Natural killer cell (primary cell): ENCODE measurements at regions not wholly inside any gene's neighbourhood (a gene's known extent, or its start where the extent isn't known, plus 50 kb on each side); places are given as distances from the start of the nearest gene placed in this dataset.

Source experiments
- ATAC-seq, 3 donors: fragments of 150-1000 bp in 2 of 3; fragments of 200-7000 bp in 1 of 3; cut with Tn5 transposase; 1 replicate in 1 of 3; 2 replicates in 2 of 3; pipeline ENCODE4 v1.10.0; 2021; ENCODE audit warnings: mild to moderate bottlenecking in 2 of 3, moderate library complexity in 2 of 3
- DNase-seq, 2 donors: peaks; one replicate each; pipeline versions ENCODE4 v3.0.0 to v3.0.0-alpha.2; 2013 to 2021; ENCODE audit warnings: mixed read lengths in 1 of 2
- H3K27ac ChIP-seq: one replicate; pipeline ENCODE4 v1.5.1; 2013; ENCODE audit warnings: mild to moderate bottlenecking, low read length
- H3K27me3 ChIP-seq: one replicate; pipeline ENCODE4 v1.6.1; 2013; ENCODE audit warnings: low read length; ENCODE audit not compliant: control insufficient read depth, insufficient read depth
- H3K36me3 ChIP-seq: one replicate; pipeline ENCODE4 v1.6.1; 2013; ENCODE audit warnings: low read length; ENCODE audit not compliant: control insufficient read depth, insufficient read depth
- H3K4me1 ChIP-seq: one replicate; pipeline ENCODE4 v1.6.1; 2013; ENCODE audit warnings: low read length; ENCODE audit not compliant: control insufficient read depth, insufficient read depth
- H3K4me3 ChIP-seq: one replicate; pipeline ENCODE4 v1.5.1; 2013; ENCODE audit warnings: low read length
- H3K9me3 ChIP-seq: one replicate; pipeline ENCODE4 v1.6.1; 2013; ENCODE audit warnings: low read length; ENCODE audit not compliant: control insufficient read depth, insufficient read depth
- H3K27ac Mint-ChIP-seq, 2 donors: one replicate each; pipeline ENCODE4 v1.8.0; 2022; ENCODE audit warnings: mild to moderate bottlenecking in 2 of 2, mixed read lengths in 2 of 2, moderate library complexity in 1 of 2
- H3K27me3 Mint-ChIP-seq, 2 donors: one replicate each; pipeline ENCODE4 v1.8.0; 2022; ENCODE audit warnings: low read depth in 2 of 2, mixed read lengths in 2 of 2
- H3K36me3 Mint-ChIP-seq: one replicate; pipeline ENCODE4 v1.8.0; 2022; ENCODE audit warnings: mixed read lengths
- H3K4me1 Mint-ChIP-seq, 2 donors: one replicate each; pipeline ENCODE4 v1.8.0; 2022; ENCODE audit warnings: mixed read lengths in 2 of 2
- H3K4me3 Mint-ChIP-seq: one replicate; pipeline ENCODE4 v1.8.0; 2022; ENCODE audit warnings: mild to moderate bottlenecking, moderate library complexity, mixed read lengths
- H3K9me3 Mint-ChIP-seq, 2 donors: one replicate each; pipeline ENCODE4 v1.8.0; 2022; ENCODE audit warnings: mixed read lengths in 2 of 2
- WGBS: methylation state at CpG from one replicate; pipeline ENCODE4 v1.1.7; 2013; ENCODE audit warnings: missing lambda C conversion rate; ENCODE audit not compliant: insufficient coverage; 5-methylcytosine and 5-hydroxymethylcytosine counted together
- intact Hi-C: fragments of 100-400 bp; cut with micrococcal nuclease; formaldehyde crosslinking; loops from one replicate; pipeline ENCODE4 v1.14.2; 2022
- TF ChIP-seq, protein P1 (sequence below): fragments of 200-600 bp; IDR thresholded peaks from one replicate; pipeline ENCODE4 v1.8.0; 2022; ENCODE audit warnings: antibody characterized with exemption

- H3K27me3 Mint-ChIP-seq = peaks cover 0 to 5% of the 10 kb centered on the region in 2 donors
- no peak overlapping the region for H3K4me3 Mint-ChIP-seq
- no peaks in the 10 kb centered on the region for H3K36me3 Mint-ChIP-seq
- H3K27ac Mint-ChIP-seq = no peak overlapping the region
- Histone ChIP-seq H3K36me3 (no peaks in the 10 kb centered on the region), H3K4me3 (no peak overlapping the region), H3K9me3 (no peaks in the 10 kb centered on the region), H3K27me3 (no peaks in the 10 kb centered on the region), H3K4me1 (no peaks in the 10 kb centered on the region), H3K27ac (no peak overlapping the region)
- no peaks in the 10 kb centered on the region for H3K9me3 Mint-ChIP-seq
- ATAC-seq = no peak
- 83% methylated on average over 4 of the region's 4 CpGs for WGBS
- intact Hi-C loops = no loop called here
- TF ChIP-seq, protein P1, sequence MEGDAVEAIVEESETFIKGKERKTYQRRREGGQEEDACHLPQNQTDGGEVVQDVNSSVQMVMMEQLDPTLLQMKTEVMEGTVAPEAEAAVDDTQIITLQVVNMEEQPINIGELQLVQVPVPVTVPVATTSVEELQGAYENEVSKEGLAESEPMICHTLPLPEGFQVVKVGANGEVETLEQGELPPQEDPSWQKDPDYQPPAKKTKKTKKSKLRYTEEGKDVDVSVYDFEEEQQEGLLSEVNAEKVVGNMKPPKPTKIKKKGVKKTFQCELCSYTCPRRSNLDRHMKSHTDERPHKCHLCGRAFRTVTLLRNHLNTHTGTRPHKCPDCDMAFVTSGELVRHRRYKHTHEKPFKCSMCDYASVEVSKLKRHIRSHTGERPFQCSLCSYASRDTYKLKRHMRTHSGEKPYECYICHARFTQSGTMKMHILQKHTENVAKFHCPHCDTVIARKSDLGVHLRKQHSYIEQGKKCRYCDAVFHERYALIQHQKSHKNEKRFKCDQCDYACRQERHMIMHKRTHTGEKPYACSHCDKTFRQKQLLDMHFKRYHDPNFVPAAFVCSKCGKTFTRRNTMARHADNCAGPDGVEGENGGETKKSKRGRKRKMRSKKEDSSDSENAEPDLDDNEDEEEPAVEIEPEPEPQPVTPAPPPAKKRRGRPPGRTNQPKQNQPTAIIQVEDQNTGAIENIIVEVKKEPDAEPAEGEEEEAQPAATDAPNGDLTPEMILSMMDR = no peak
- no peak for DNase-seq
- no peaks in the 10 kb centered on the region for H3K4me1 Mint-ChIP-seq
Observed at GRCh38 chr2:128420776-128421175, 102.1 kb upstream of the HS6ST1 start.

DNA sequence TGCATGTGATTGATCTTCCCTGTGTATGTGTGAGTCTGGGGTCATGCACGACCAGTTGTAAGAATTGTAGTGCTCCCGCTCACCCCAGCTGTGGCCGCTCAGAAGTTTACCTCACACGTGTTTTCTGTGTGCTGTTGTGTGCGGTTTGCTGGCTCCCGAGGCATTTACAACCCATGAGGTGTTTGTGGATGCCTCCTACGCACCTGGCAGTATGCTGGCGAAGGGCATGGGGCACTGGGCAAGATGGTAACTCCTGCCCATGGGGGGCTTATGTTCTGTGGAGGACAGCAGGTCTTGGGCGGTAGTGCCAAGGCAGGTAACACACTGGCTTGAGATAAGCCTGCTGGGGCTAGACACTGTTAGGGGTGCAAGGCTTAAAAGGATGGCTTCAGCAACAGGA is 102.6 kb upstream of the HS6ST1 start:
- no peaks in the 10 kb centered on the region for H3K4me1 ChIP-seq
- no peak for ATAC-seq
- H3K27me3 Mint-ChIP-seq = peaks cover 0 to 2% of the 10 kb centered on the region in 2 donors

DNA sequence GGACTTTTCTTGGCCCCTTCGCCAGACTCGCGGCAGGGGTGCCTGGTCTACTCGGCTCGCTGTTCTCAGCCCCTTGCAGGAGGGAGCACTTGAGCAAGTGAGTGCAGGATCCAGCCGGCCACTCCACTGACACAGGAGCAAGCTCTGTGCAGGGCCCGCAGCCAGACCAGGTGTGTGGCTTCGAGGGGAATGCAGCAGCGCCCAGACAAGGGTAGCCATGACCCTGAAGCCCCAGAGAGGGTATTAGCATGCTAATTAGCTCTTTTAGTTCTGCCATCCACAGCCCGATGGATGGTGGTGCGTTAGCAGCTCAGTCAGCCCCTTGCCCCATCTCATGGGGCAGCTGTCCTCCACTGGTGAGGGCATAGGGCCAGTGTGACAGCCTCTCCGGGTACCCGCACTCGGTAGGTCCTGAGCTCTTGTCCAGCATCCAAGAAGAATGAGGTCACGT is 103.2 kb upstream of the HS6ST1 start:
- H3K27me3 ChIP-seq = no peaks in the 10 kb centered on the region
- H3K9me3 ChIP-seq = no peaks in the 10 kb centered on the region
- ATAC-seq (no peak), DNase-seq (peak in 1 of 2 donors; percentile 9)
- intact Hi-C loops = no loop called here
- H3K36me3 ChIP-seq = no peaks in the 10 kb centered on the region
- no peaks in the 10 kb centered on the region for H3K4me1 ChIP-seq
- no peaks in the 10 kb centered on the region for H3K36me3 Mint-ChIP-seq
- 92% methylated on average over 15 of the region's 15 CpGs for WGBS
- H3K9me3 Mint-ChIP-seq = no peaks in the 10 kb centered on the region
- no peak overlapping the region for H3K4me3 ChIP-seq
- TF ChIP-seq, protein P1 = no peak
- no peak overlapping the region for H3K27ac Mint-ChIP-seq
- no peak overlapping the region for H3K4me3 Mint-ChIP-seq
- peaks cover 0 to 2% of the 10 kb centered on the region in 2 donors for H3K27me3 Mint-ChIP-seq
- no peaks in the 10 kb centered on the region for H3K4me1 Mint-ChIP-seq
- no peak overlapping the region for H3K27ac ChIP-seq

More for the DNA sequence above, 102.6 kb upstream of the HS6ST1 start:
- Mint-ChIP-seq H3K4me3 (no peak overlapping the region), H3K4me1 (no peaks in the 10 kb centered on the region), H3K9me3 (no peaks in the 10 kb centered on the region), H3K27ac (no peak overlapping the region), H3K36me3 (no peaks in the 10 kb centered on the region)
- Histone ChIP-seq H3K27ac (no peak overlapping the region), H3K9me3 (no peaks in the 10 kb centered on the region), H3K27me3 (no peaks in the 10 kb centered on the region), H3K36me3 (no peaks in the 10 kb centered on the region), H3K4me3 (no peak overlapping the region)
- WGBS = 93% methylated on average over 9 of the region's 9 CpGs
- no peak for DNase-seq
- intact Hi-C loops = no loop called here
- TF ChIP-seq, protein P1 = no peak

- Histone ChIP-seq H3K9me3 (no peaks in the 10 kb centered on the region), H3K4me3 (no peak overlapping the region), H3K36me3 (no peaks in the 10 kb centered on the region), H3K27me3 (no peaks in the 10 kb centered on the region), H3K27ac (no peak overlapping the region), H3K4me1 (no peaks in the 10 kb centered on the region)
- Mint-ChIP-seq H3K27me3 (peaks cover 0 to 6% of the 10 kb centered on the region in 2 donors), H3K27ac (no peak overlapping the region), H3K36me3 (no peaks in the 10 kb centered on the region), H3K9me3 (no peaks in the 10 kb centered on the region), H3K4me3 (no peak overlapping the region), H3K4me1 (no peaks in the 10 kb centered on the region)
- ATAC-seq (no peak), DNase-seq (no peak)
- 77% methylated on average over 5 of the region's 5 CpGs for WGBS
- TF ChIP-seq, protein P1 = no peak
- intact Hi-C loops = no loop called here
Observed at GRCh38 chr2:128422571-128422970, 103.9 kb upstream of the HS6ST1 start.
